ENCODE measurements at regions not wholly inside any gene's neighbourhood (a gene's known extent, or its start where the extent isn't known, plus 50 kb on each side); places are given as distances from the start of the nearest gene placed in this dataset.

- Histone ChIP-seq H3K9ac (no peak overlapping the region), H3K9me3 (no peaks in the 10 kb centered on the region), H3K36me3 (no peaks in the 10 kb centered on the region), H3K4me3 (no peak overlapping the region), H3K27ac (no peak overlapping the region), H4K20me1 (no peaks in the 10 kb centered on the region), H3K4me2 (no peak overlapping the region), H3K27me3 (no peaks in the 10 kb centered on the region), H3K4me1 (no peaks in the 10 kb centered on the region)
- no peak for TF ChIP-seq Cebpa-rat (IDR thresholded peaks at IDR 0.05)
These were observed 615.1 kb upstream of the NETO1 start for GRCh38 chr18:73482901-73483300.

GRCh38 chr18:73479477-73479876 is 611.7 kb upstream of the NETO1 start:
- Histone ChIP-seq H3K9ac (no peak overlapping the region), H3K4me3 (no peak overlapping the region), H3K36me3 (no peaks in the 10 kb centered on the region), H3K27ac (no peak overlapping the region), H3K4me2 (no peak overlapping the region), H3K9me3 (peaks cover 4% of the 10 kb centered on the region; the same call in 1 of the 2 replicates), H4K20me1 (no peaks in the 10 kb centered on the region), H3K27me3 (no peaks in the 10 kb centered on the region), H3K4me1 (no peaks in the 10 kb centered on the region)
- no peak for TF ChIP-seq Cebpa-rat (IDR thresholded peaks at IDR 0.05)

- no peak overlapping the region for H3K4me2 ChIP-seq
- peaks cover 4% of the 10 kb centered on the region; the same call in 1 of the 2 replicates for H3K9me3 ChIP-seq
- no peak overlapping the region for H3K27ac ChIP-seq
- H3K9ac ChIP-seq: no peak overlapping the region
- H3K36me3 ChIP-seq: no peaks in the 10 kb centered on the region
- no peaks in the 10 kb centered on the region for H3K27me3 ChIP-seq
- no peaks in the 10 kb centered on the region for H4K20me1 ChIP-seq
- H3K4me1 ChIP-seq: no peaks in the 10 kb centered on the region
- H3K4me3 ChIP-seq: no peak overlapping the region
- no peak for TF ChIP-seq Cebpa-rat (IDR thresholded peaks at IDR 0.05)
These were observed 610.4 kb upstream of the NETO1 start for GRCh38 chr18:73478191-73478590.

- Histone ChIP-seq H3K9me3 (peaks cover 4% of the 10 kb centered on the region; the same call in 1 of the 2 replicates), H3K27me3 (no peaks in the 10 kb centered on the region), H3K36me3 (no peaks in the 10 kb centered on the region), H3K9ac (no peak overlapping the region), H3K27ac (no peak overlapping the region), H4K20me1 (no peaks in the 10 kb centered on the region), H3K4me3 (no peak overlapping the region), H3K4me2 (no peak overlapping the region), H3K4me1 (no peaks in the 10 kb centered on the region)
- TF ChIP-seq Cebpa-rat (IDR thresholded peaks at IDR 0.05): no peak
These were observed 608.2 kb upstream of the NETO1 start for GRCh38 chr18:73476031-73476430.

- H3K36me3 ChIP-seq: no peaks in the 10 kb centered on the region
- H3K9ac ChIP-seq: no peak overlapping the region
- no peaks in the 10 kb centered on the region for H3K27me3 ChIP-seq
- no peak overlapping the region for H3K27ac ChIP-seq
- TF ChIP-seq Cebpa-rat (IDR thresholded peaks at IDR 0.05): no peak
- H3K4me2 ChIP-seq: no peak overlapping the region
- no peak overlapping the region for H3K4me3 ChIP-seq
- H4K20me1 ChIP-seq: no peaks in the 10 kb centered on the region
- no peaks in the 10 kb centered on the region for H3K9me3 ChIP-seq
- H3K4me1 ChIP-seq: no peaks in the 10 kb centered on the region
These were observed 594.3 kb upstream of the NETO1 start for GRCh38 chr18:73462092-73462491.

- Histone ChIP-seq H3K4me3 (no peak overlapping the region), H3K9me3 (no peaks in the 10 kb centered on the region), H3K4me2 (no peak overlapping the region), H3K9ac (no peak overlapping the region), H3K27ac (no peak overlapping the region), H3K27me3 (no peaks in the 10 kb centered on the region), H3K4me1 (no peaks in the 10 kb centered on the region), H4K20me1 (no peaks in the 10 kb centered on the region), H3K36me3 (no peaks in the 10 kb centered on the region)
- no peak for TF ChIP-seq Cebpa-rat (IDR thresholded peaks at IDR 0.05)
These were observed 593.9 kb upstream of the NETO1 start for GRCh38 chr18:73461780-73462059.

- no peaks in the 10 kb centered on the region for H3K27me3 ChIP-seq
- no peak overlapping the region for H3K27ac ChIP-seq
- H3K4me1 ChIP-seq: no peaks in the 10 kb centered on the region
- H3K9me3 ChIP-seq: no peaks in the 10 kb centered on the region
- no peak overlapping the region for H3K4me3 ChIP-seq
- H4K20me1 ChIP-seq: no peaks in the 10 kb centered on the region
- H3K36me3 ChIP-seq: no peaks in the 10 kb centered on the region
- no peak overlapping the region for H3K4me2 ChIP-seq
- TF ChIP-seq Cebpa-rat (IDR thresholded peaks at IDR 0.05): no peak
- no peak overlapping the region for H3K9ac ChIP-seq
These were observed 593.4 kb upstream of the NETO1 start for GRCh38 chr18:73461038-73461779.

- H3K9ac ChIP-seq: no peak overlapping the region
- H3K36me3 ChIP-seq: no peaks in the 10 kb centered on the region
- no peak overlapping the region for H3K4me3 ChIP-seq
- no peak for TF ChIP-seq Cebpa-rat (IDR thresholded peaks at IDR 0.05)
- H3K27ac ChIP-seq: no peak overlapping the region
- H3K27me3 ChIP-seq: no peaks in the 10 kb centered on the region
- no peaks in the 10 kb centered on the region for H3K4me1 ChIP-seq
- no peaks in the 10 kb centered on the region for H4K20me1 ChIP-seq
- H3K9me3 ChIP-seq: no peaks in the 10 kb centered on the region
- no peak overlapping the region for H3K4me2 ChIP-seq
These were observed 590.6 kb upstream of the NETO1 start for GRCh38 chr18:73458186-73458964.

GRCh38 chr18:73456643-73457042 is 588.9 kb upstream of the NETO1 start:
- Histone ChIP-seq H3K9ac (no peak overlapping the region), H3K27ac (no peak overlapping the region), H3K4me2 (no peak overlapping the region), H3K9me3 (no peaks in the 10 kb centered on the region), H3K4me3 (no peak overlapping the region), H3K27me3 (no peaks in the 10 kb centered on the region), H4K20me1 (no peaks in the 10 kb centered on the region), H3K36me3 (no peaks in the 10 kb centered on the region), H3K4me1 (no peaks in the 10 kb centered on the region)
- TF ChIP-seq Cebpa-rat (IDR thresholded peaks at IDR 0.05): no peak

GRCh38 chr18:73452866-73453265 is 585.1 kb upstream of the NETO1 start:
- Histone ChIP-seq H3K36me3 (no peaks in the 10 kb centered on the region), H3K27ac (no peak overlapping the region), H3K9ac (no peak overlapping the region), H3K4me2 (no peak overlapping the region), H3K9me3 (no peaks in the 10 kb centered on the region), H3K4me3 (no peak overlapping the region), H3K27me3 (no peaks in the 10 kb centered on the region), H4K20me1 (no peaks in the 10 kb centered on the region), H3K4me1 (no peaks in the 10 kb centered on the region)
- TF ChIP-seq Cebpa-rat (IDR thresholded peaks at IDR 0.05): no peak
